ENCODE measurements at regions not wholly inside any gene's neighbourhood (a gene's known extent, or its start where the extent isn't known, plus 50 kb on each side); places are given as distances from the start of the nearest gene placed in this dataset.
A peak's percentile ranks its signal among the peaks of the same experiment; 100 is the strongest.

GRCh38 chr6:105991561-105992314, 94.4 kb upstream of the PRDM1 start:
- no peak for DNase-seq (ENCODE audit: low spot score, unreplicated experiment)
- TF ChIP-seq CTCF (IDR thresholded peaks at IDR 0.05; ENCODE audit: unreplicated experiment), result no peak
- peak overlapping the region; percentile 85 for H3K27ac Mint-ChIP-seq
- peaks cover 74% of the 10 kb centered on the region for H3K27me3 Mint-ChIP-seq
- H3K9me3 Mint-ChIP-seq (ENCODE audit: low read depth), result no peaks in the 10 kb centered on the region
- H3K4me1 Mint-ChIP-seq (ENCODE audit: low read depth), result peaks cover 16% of the 10 kb centered on the region
- no peaks in the 10 kb centered on the region for H3K36me3 Mint-ChIP-seq (ENCODE audit: insufficient read depth)
- H3K4me3 Mint-ChIP-seq (ENCODE audit: low read depth), result peak overlapping the region; percentile 87

GRCh38 chr6:105990151-105990550, 96.0 kb upstream of the PRDM1 start:
- Mint-ChIP-seq H3K27ac (no peak overlapping the region), H3K4me3 (ENCODE audit: low read depth) (no peak overlapping the region), H3K4me1 (ENCODE audit: low read depth) (peaks cover 22% of the 10 kb centered on the region), H3K9me3 (ENCODE audit: low read depth) (no peaks in the 10 kb centered on the region), H3K36me3 (ENCODE audit: insufficient read depth) (no peaks in the 10 kb centered on the region), H3K27me3 (peaks cover 75% of the 10 kb centered on the region)
- TF ChIP-seq CTCF (IDR thresholded peaks at IDR 0.05; ENCODE audit: unreplicated experiment), result no peak
- no peak for DNase-seq (ENCODE audit: low spot score, unreplicated experiment)

GRCh38 chr6:105988812-105989577, 97.1 kb upstream of the PRDM1 start:
- DNase-seq (ENCODE audit: low spot score, unreplicated experiment), result no peak
- H3K27me3 Mint-ChIP-seq, result peaks cover 77% of the 10 kb centered on the region
- H3K36me3 Mint-ChIP-seq (ENCODE audit: insufficient read depth), result no peaks in the 10 kb centered on the region
- H3K4me3 Mint-ChIP-seq (ENCODE audit: low read depth), result no peak overlapping the region
- H3K27ac Mint-ChIP-seq, result no peak overlapping the region
- H3K9me3 Mint-ChIP-seq (ENCODE audit: low read depth), result no peaks in the 10 kb centered on the region
- H3K4me1 Mint-ChIP-seq (ENCODE audit: low read depth), result peaks cover 21% of the 10 kb centered on the region
- no peak for TF ChIP-seq CTCF (IDR thresholded peaks at IDR 0.05; ENCODE audit: unreplicated experiment)

DNA sequence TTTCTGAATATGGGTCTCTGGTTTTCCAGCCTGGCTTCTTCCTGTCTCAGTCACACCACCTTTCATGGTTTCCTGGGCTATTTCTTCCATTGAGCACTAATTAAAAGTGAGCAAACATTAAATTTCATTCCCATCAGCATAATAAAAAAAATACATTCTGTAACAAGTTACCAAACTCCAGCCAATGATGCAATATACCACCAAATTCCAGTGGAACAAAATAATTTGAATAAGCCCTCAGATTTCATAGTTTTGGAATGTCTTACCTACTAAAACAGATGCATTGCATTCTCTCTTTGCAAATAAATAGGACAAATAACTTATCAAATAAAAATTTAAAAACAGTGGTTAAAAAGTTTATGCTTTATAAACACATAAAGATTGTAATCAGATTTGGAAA, 97.8 kb upstream of the PRDM1 start:
- no peaks in the 10 kb centered on the region for H3K9me3 Mint-ChIP-seq (ENCODE audit: low read depth)
- peaks cover 74% of the 10 kb centered on the region for H3K27me3 Mint-ChIP-seq
- no peak overlapping the region for H3K4me3 Mint-ChIP-seq (ENCODE audit: low read depth)
- DNase-seq (ENCODE audit: low spot score, unreplicated experiment), result no peak
- no peak overlapping the region for H3K27ac Mint-ChIP-seq
- peaks cover 15% of the 10 kb centered on the region for H3K4me1 Mint-ChIP-seq (ENCODE audit: low read depth)
- H3K36me3 Mint-ChIP-seq (ENCODE audit: insufficient read depth), result no peaks in the 10 kb centered on the region
- no peak for TF ChIP-seq CTCF (IDR thresholded peaks at IDR 0.05; ENCODE audit: unreplicated experiment)

- no peak overlapping the region for H3K4me3 Mint-ChIP-seq (ENCODE audit: low read depth)
- H3K27me3 Mint-ChIP-seq, result peaks cover 73% of the 10 kb centered on the region
- H3K9me3 Mint-ChIP-seq (ENCODE audit: low read depth), result no peaks in the 10 kb centered on the region
- peaks cover 12% of the 10 kb centered on the region for H3K4me1 Mint-ChIP-seq (ENCODE audit: low read depth)
- no peak overlapping the region for H3K27ac Mint-ChIP-seq
- TF ChIP-seq CTCF (IDR thresholded peaks at IDR 0.05; ENCODE audit: unreplicated experiment), result no peak
- no peaks in the 10 kb centered on the region for H3K36me3 Mint-ChIP-seq (ENCODE audit: insufficient read depth)
- DNase-seq (ENCODE audit: low spot score, unreplicated experiment), result no peak
Observed at GRCh38 chr6:105987516-105987915, 98.6 kb upstream of the PRDM1 start.
